Common myeloid progenitor, CD34-positive (primary cell): ENCODE measurements at regions not wholly inside any gene's neighbourhood (a gene's known extent, or its start where the extent isn't known, plus 50 kb on each side); places are given as distances from the start of the nearest gene placed in this dataset.

ENCODE experiments used
- CTCF ChIA-PET: fragments of 350-600 bp; sonication (Branson Sonifier 250); formaldehyde crosslinking; loops from one replicate; lab custom pipeline; 2021; ENCODE audit warnings: antibody characterized with exemption; lab: Charles Lee
- POLR2A ChIA-PET: fragments of 350-600 bp; sonication (Branson Sonifier 250); formaldehyde crosslinking; loops from one replicate; lab custom pipeline; 2021; ENCODE audit warnings: antibody characterized with exemption; lab: Charles Lee
- DNase-seq, 3 donors: peaks; one replicate each; pipeline versions ENCODE4 v3.0.0 to v3.0.0-alpha.2; 2013
- H3K27ac ChIP-seq, 2 experiments: 1 replicate in 1 of 2; 2 replicates in 1 of 2; pipeline ENCODE4 v1.7.0; 2013; ENCODE audit warnings: inconsistent platforms in 2 of 2, low read length in 2 of 2, mild to moderate bottlenecking in 2 of 2, low read depth in 1 of 2, moderate library complexity in 1 of 2; ENCODE audit not compliant: severe bottlenecking in 2 of 2, insufficient read depth in 1 of 2, poor library complexity in 1 of 2
- H3K27me3 ChIP-seq, 5 experiments: replicated peaks in 2 of 5; 1 replicate in 3 of 5; 2 replicates in 2 of 5; pipeline versions ENCODE4 v1.6.1 to v1.7.0; 2013; ENCODE audit warnings: low read length in 4 of 5, mild to moderate bottlenecking in 2 of 5, moderate library complexity in 2 of 5, inconsistent platforms in 1 of 5; ENCODE audit not compliant: insufficient read depth in 5 of 5, control insufficient read depth in 4 of 5
- H3K36me3 ChIP-seq, 4 experiments: 1 replicate in 2 of 4; 2 replicates in 2 of 4; pipeline versions ENCODE4 v1.6.1 to v1.7.0; 2013; ENCODE audit warnings: low read length in 3 of 4, control low read depth in 1 of 4, mild to moderate bottlenecking in 1 of 4; ENCODE audit not compliant: control insufficient read depth in 4 of 4, insufficient read depth in 4 of 4
- H3K4me1 ChIP-seq, 4 experiments: 1 replicate in 3 of 4; 2 replicates in 1 of 4; pipeline versions ENCODE4 v1.6.1 to v1.7.1; 2013; ENCODE audit warnings: low read length in 3 of 4, mild to moderate bottlenecking in 3 of 4, control low read depth in 1 of 4, inconsistent platforms in 1 of 4, moderate library complexity in 1 of 4; ENCODE audit not compliant: control insufficient read depth in 4 of 4, insufficient read depth in 4 of 4; ENCODE audit errors: control extremely low read depth in 1 of 4
- H3K4me3 ChIP-seq, 7 experiments: 1 replicate in 4 of 7; 2 replicates in 3 of 7; pipeline versions ENCODE4 v1.5.1 to v1.7.0; 2013; ENCODE audit warnings: mild to moderate bottlenecking in 7 of 7, low read length in 6 of 7, moderate library complexity in 6 of 7, inconsistent platforms in 2 of 7, low read depth in 2 of 7, control low read depth in 1 of 7; ENCODE audit not compliant: insufficient read depth in 4 of 7, control insufficient read depth in 1 of 7; ENCODE audit errors: extremely low read depth in 1 of 7
- H3K9me3 ChIP-seq, 5 experiments: 1 replicate in 4 of 5; 2 replicates in 1 of 5; pipeline versions ENCODE4 v1.6.1 to v1.7.1; 2013; ENCODE audit warnings: low read length in 4 of 5, mild to moderate bottlenecking in 2 of 5, inconsistent platforms in 1 of 5, low read depth in 1 of 5, moderate library complexity in 1 of 5; ENCODE audit not compliant: control insufficient read depth in 4 of 5, insufficient read depth in 2 of 5; ENCODE audit errors: control extremely low read depth in 1 of 5
- WGBS: methylation state at CpG from one replicate; pipeline ENCODE4 v1.1.5; 2013; ENCODE audit not compliant: insufficient coverage; 5-methylcytosine and 5-hydroxymethylcytosine counted together

DNA sequence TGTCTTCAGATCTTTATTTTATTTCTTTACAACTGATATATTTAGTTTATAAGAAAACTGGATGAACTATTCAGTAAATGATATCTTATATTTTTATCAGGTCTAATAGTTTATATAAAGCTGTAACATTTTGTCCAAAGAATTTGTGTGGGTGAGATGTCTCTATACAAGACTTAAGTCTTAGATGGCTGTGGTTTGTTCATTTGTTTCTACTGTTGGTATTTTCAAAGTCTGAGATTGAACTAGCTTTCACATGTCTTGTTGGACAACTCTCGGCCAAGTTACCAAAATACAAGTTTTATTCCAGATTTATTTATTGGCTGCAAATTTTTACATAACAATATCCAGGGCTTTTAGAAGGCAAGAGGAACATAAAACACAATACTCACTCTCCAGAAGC is 286.0 kb downstream of the NR2F1-AS1 start:
- ChIA-PET POLR2A (no interaction called here), CTCF (no interaction called here)
- Histone ChIP-seq H3K9me3 (no peaks in the 10 kb centered on the region), H3K4me1 (no peaks in the 10 kb centered on the region), H3K27ac (no peak overlapping the region), H3K27me3 (no peaks in the 10 kb centered on the region), H3K4me3 (no peak overlapping the region), H3K36me3 (no peaks in the 10 kb centered on the region)
- 83% methylated on average over 1 of the region's 1 CpG for WGBS
- no peak for DNase-seq

DNA sequence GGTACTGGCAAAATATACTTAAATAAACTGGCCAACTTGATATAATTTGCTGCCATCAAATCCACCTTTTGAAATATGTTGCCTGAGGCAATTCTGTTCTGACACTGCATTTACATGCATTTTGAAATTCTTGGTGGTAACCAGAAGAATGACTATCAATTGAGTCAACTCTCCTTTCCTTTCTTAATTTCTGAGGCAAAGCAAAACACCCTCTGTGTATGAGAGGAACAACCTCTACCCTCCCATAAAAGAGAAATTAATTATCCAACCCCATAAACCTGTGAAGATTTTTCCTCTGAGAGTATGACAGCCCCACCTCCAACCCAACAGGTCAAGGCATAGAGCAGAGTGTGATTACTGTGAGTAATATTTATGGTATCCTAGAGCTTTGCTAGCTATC is 286.8 kb downstream of the NR2F1-AS1 start:
- H3K4me1 ChIP-seq: no peaks in the 10 kb centered on the region
- H3K9me3 ChIP-seq: peaks cover 0 to 3% (median 0%) of the 10 kb centered on the region in 5 experiments
- ChIA-PET POLR2A (no interaction called here), CTCF (no interaction called here)
- H3K36me3 ChIP-seq: no peaks in the 10 kb centered on the region
- no peaks in the 10 kb centered on the region for H3K27me3 ChIP-seq
- DNase-seq: no peak
- H3K27ac ChIP-seq: no peak overlapping the region
- no peak overlapping the region for H3K4me3 ChIP-seq

DNA sequence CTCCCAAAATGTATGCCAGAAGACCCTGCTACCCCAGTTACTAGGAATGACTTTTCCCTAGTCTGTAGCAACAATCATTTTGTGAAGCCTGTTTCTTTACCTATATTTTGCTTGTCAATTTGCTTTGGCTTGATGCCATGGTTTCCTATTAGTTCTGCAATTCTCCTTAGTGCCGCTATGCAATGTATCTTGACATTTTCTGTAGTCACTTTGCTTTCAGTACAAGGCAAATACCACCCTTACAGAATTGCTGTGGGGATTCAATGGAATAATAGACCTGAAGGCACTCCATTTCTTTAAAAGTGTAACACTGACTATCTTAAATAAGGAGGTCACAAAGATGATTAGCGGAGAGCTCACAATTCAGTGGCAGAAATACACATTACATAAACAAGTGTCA is 291.1 kb downstream of the NR2F1-AS1 start:
- H3K27me3 ChIP-seq: no peaks in the 10 kb centered on the region
- ChIA-PET CTCF (interaction anchor here (0.9 kb wide), 1 partner anchor 13 kb away, joined by 3 read pairs; no protein-coding TSS in a partner anchor), POLR2A (no interaction called here)
- no peaks in the 10 kb centered on the region for H3K4me1 ChIP-seq
- H3K36me3 ChIP-seq: no peaks in the 10 kb centered on the region
- WGBS: no CpG with 5 or more reads among the region's 2 CpGs
- DNase-seq: no peak
- H3K27ac ChIP-seq: no peak overlapping the region
- peaks cover 0 to 9% (median 0%) of the 10 kb centered on the region in 5 experiments for H3K9me3 ChIP-seq
- H3K4me3 ChIP-seq: no peak overlapping the region

DNA sequence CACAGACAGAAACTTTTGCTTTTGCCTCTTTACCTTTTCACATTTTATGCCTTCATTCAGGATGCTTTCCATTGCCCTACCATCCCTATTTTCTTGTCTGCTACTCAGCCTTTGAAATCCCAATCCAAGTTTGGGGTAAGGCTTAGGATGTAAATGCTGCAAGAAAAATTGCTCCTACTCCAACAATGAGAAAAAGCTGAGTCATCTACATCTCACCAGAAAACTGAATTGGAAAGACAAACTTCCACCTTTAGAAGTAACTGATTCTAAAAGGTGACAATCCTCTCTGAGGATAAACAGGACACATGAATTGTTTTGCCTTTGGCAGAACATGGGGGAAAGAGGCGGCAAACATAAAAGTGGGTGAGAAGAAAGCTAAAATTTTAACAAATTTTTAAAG is 295.6 kb downstream of the NR2F1-AS1 start:
- ChIA-PET CTCF (no interaction called here), POLR2A (no interaction called here)
- Histone ChIP-seq H3K4me3 (no peak overlapping the region), H3K4me1 (no peaks in the 10 kb centered on the region), H3K27ac (no peak overlapping the region), H3K27me3 (no peaks in the 10 kb centered on the region), H3K9me3 (peaks cover 0 to 9% (median 0%) of the 10 kb centered on the region in 5 experiments), H3K36me3 (no peaks in the 10 kb centered on the region)
- WGBS: 100% methylated on average over 1 of the region's 1 CpG
- DNase-seq: no peak

DNA sequence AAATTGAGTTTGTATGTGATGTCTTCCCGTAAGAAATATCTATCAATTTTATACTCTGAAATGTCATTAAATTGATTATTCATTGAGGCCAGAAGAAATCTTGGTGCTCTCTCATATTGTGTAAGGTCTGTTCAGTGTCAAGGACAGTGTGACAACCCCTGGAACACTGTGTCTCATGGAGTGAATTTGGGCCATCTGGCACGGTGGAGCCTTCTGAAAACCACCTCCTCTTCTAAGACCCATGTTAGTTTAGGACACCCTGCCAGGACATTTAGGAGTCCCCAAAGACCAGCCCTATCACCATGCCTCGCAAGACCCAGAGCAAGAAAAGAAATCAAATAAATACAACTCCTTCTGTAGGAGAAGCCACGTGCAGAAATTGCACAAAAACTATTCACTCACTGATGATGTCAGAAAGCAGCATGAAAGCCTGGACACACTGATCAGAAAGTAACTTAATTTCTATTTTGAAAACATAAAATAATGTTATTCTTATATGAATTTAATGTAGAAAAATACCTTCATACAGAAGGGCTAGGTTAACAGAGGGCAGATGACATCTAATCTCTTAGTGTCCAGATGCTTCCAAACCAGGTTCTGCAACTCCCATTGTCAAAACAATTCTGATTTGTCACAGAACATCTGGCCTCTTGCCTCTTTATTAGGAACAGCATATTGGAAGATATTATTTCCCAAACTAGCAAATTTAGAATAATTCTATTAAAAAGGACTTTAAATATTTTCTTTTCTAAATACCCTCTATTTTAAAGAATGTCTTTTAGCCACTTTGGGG is 298.8 kb downstream of the NR2F1-AS1 start:
- no peaks in the 10 kb centered on the region for H3K36me3 ChIP-seq
- H3K27me3 ChIP-seq: no peaks in the 10 kb centered on the region
- ChIA-PET POLR2A (no interaction called here), CTCF (no interaction called here)
- no peak overlapping the region for H3K4me3 ChIP-seq
- H3K9me3 ChIP-seq: peaks cover 0 to 9% (median 0%) of the 10 kb centered on the region in 5 experiments
- WGBS: 100% methylated on average over 1 of the region's 4 CpGs
- DNase-seq: no peak
- H3K27ac ChIP-seq: no peak overlapping the region
- no peaks in the 10 kb centered on the region for H3K4me1 ChIP-seq

DNA sequence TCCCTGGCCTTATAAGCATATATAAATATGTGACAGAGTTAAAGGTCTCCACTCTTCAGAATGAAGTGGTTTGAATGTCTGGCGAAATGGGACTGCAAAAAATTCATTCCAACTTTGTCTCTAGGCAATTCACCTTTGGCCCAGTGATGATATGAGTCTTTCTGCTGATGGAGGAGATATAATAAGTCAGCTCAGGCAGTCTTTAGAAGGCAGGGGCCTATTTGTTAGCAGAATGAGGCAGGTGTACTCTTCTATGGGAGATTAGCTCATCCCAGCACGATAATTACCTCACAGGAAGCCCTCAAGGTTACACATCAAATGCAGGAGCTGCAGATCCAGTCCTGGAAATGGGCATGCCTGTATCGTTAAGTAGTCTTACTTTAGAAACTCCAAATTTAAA is 300.5 kb downstream of the NR2F1-AS1 start:
- ChIA-PET POLR2A (no interaction called here), CTCF (no interaction called here)
- 90% methylated on average over 2 of the region's 3 CpGs for WGBS
- H3K36me3 ChIP-seq: no peaks in the 10 kb centered on the region
- no peaks in the 10 kb centered on the region for H3K4me1 ChIP-seq
- no peak overlapping the region for H3K4me3 ChIP-seq
- H3K27ac ChIP-seq: no peak overlapping the region
- DNase-seq: no peak
- H3K27me3 ChIP-seq: no peaks in the 10 kb centered on the region
- peaks cover 0 to 2% (median 0%) of the 10 kb centered on the region in 5 experiments for H3K9me3 ChIP-seq

DNA sequence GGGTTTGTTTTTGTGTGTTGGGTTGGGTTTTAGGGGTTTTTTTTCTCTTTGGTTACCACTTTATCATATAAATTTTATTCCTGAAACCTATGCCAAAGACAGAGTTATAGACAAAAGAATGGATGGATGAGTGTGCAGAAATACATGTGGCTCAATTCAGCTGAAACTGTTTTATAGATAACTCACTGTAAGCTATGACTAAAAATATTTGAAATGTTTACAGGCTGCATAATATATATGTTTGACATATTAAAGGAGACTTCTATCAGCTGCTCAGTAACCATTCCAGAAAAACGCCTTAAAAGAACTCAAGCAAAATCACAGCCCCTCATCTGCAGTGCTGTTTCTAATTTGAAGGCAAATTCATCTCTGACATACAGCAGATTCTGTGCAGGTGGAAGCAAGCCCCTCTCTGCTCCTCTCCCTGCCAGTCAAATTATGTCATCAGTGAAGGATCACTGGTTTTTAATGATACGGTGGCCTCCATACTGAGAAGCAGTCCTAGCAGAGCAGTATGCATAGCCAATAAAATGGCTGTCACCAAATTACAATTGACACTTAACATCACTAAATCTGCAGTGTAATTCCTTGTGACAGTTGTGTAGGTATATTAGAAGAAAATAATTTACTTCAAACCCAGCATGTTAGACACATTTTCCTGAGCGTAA is 301.6 kb downstream of the NR2F1-AS1 start:
- no peak for DNase-seq
- H3K27me3 ChIP-seq: no peaks in the 10 kb centered on the region
- H3K4me1 ChIP-seq: no peaks in the 10 kb centered on the region
- no peak overlapping the region for H3K27ac ChIP-seq
- no peak overlapping the region for H3K4me3 ChIP-seq
- no peaks in the 10 kb centered on the region for H3K9me3 ChIP-seq
- no peaks in the 10 kb centered on the region for H3K36me3 ChIP-seq
- ChIA-PET CTCF (interaction anchor here (0.6 kb wide), 1 partner anchor 42 kb away, joined by 3 read pairs; no protein-coding TSS in a partner anchor), POLR2A (no interaction called here)
- WGBS: 63% methylated on average over 1 of the region's 3 CpGs
